Effector CD8-positive, alpha-beta T cell (primary cell): ENCODE measurements at regions not wholly inside any gene's neighbourhood (a gene's known extent, or its start where the extent isn't known, plus 50 kb on each side); places are given as distances from the start of the nearest gene placed in this dataset.
"Not testable (repeated sequence)": the region's sequence is repeated elsewhere in the genome, so short reads cannot be mapped to it uniquely, and the experiment has no call there.

Experiments used
- DNase-seq: peaks from one replicate; lab custom pipeline; 2025; lab: John Stamatoyannopoulos, UW

GRCh38 chr2:7847321-7847720 lies 834.5 kb upstream of the ID2 start:
- no peak for DNase-seq

GRCh38 chr2:7849027-7849426 lies 832.8 kb upstream of the ID2 start:
- DNase-seq: no peak

- DNase-seq: no peak
These were observed 832.3 kb upstream of the ID2 start for GRCh38 chr2:7849531-7849930.

- no peak for DNase-seq
These were observed 829.3 kb upstream of the ID2 start for GRCh38 chr2:7852546-7852945.

GRCh38 chr2:7857904-7858303 lies 824.0 kb upstream of the ID2 start:
- no peak for DNase-seq

- DNase-seq: no peak
These were observed 823.2 kb upstream of the ID2 start for GRCh38 chr2:7858624-7859023.

GRCh38 chr2:7860693-7861092 lies 821.2 kb upstream of the ID2 start:
- no peak for DNase-seq

GRCh38 chr2:7861910-7862702 lies 819.8 kb upstream of the ID2 start:
- DNase-seq: no peak

- no peak for DNase-seq
These were observed 815.8 kb upstream of the ID2 start for GRCh38 chr2:7866104-7866503.

- no peak for DNase-seq
These were observed 815.0 kb upstream of the ID2 start for GRCh38 chr2:7866825-7867224.

GRCh38 chr2:7867867-7868266 lies 814.0 kb upstream of the ID2 start:
- no peak for DNase-seq

GRCh38 chr2:7868836-7869235 lies 813.0 kb upstream of the ID2 start:
- no peak for DNase-seq

- DNase-seq: not testable (repeated sequence)
These were observed 805.4 kb upstream of the ID2 start for GRCh38 chr2:7876445-7876844.

- not testable (repeated sequence) for DNase-seq
These were observed 803.6 kb upstream of the ID2 start for GRCh38 chr2:7878266-7878665.

- DNase-seq: no peak
These were observed 802.9 kb upstream of the ID2 start for GRCh38 chr2:7878786-7879482.

GRCh38 chr2:7879483-7879835 lies 802.4 kb upstream of the ID2 start:
- no peak for DNase-seq

- DNase-seq: no peak
These were observed 801.7 kb upstream of the ID2 start for GRCh38 chr2:7880126-7880525.

GRCh38 chr2:7880566-7880965 lies 801.3 kb upstream of the ID2 start:
- no peak for DNase-seq

- DNase-seq: no peak
These were observed 800.8 kb upstream of the ID2 start for GRCh38 chr2:7881063-7881462.

- no peak for DNase-seq
These were observed 800.4 kb upstream of the ID2 start for GRCh38 chr2:7881466-7881865.

GRCh38 chr2:7882296-7882695 lies 799.6 kb upstream of the ID2 start:
- DNase-seq: no peak

- no peak for DNase-seq
These were observed 797.5 kb upstream of the ID2 start for GRCh38 chr2:7884338-7884737.

- no peak for DNase-seq
These were observed 795.2 kb upstream of the ID2 start for GRCh38 chr2:7886666-7887065.

GRCh38 chr2:7887441-7887840 lies 794.4 kb upstream of the ID2 start:
- DNase-seq: no peak
